ENCODE measurements at regions not wholly inside any gene's neighbourhood (a gene's known extent, or its start where the extent isn't known, plus 50 kb on each side); places are given as distances from the start of the nearest gene placed in this dataset.
"Not testable (repeated sequence)": the region's sequence is repeated elsewhere in the genome, so short reads cannot be mapped to it uniquely, and the experiment has no call there.

DNA sequence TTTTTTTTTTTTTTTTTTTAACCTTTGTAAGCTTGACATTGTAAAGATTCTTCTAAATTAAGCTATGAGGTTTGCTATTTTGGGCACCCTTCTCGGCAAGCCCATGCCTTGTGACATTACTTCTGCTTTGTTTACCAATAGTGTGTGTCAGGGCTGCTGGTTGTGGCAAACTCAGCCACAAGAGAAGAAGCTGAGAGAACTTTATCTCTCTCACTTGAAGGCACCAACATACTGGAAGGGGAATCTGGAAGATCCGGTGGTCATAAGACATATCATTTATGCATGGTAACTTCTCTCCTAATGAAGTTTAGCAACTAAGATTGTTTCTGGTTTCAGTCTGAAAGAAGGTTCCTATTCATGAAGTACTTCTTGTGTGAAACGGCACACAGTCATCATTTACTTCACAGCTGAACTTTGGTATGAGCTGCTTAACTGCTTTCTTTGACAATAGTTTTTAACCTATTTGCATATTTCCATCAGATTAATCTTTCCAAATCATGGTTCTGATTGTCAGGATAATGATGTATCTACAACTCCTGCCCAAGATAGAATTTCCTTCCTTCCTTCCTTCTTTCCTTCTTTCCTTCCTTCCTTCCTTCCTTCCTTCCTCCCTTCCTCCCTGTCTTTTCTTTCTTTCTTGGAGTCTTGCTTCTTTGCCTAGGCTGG is 189.3 kb downstream of the NFKBIZ start:
- no peak for DNase-seq

DNA sequence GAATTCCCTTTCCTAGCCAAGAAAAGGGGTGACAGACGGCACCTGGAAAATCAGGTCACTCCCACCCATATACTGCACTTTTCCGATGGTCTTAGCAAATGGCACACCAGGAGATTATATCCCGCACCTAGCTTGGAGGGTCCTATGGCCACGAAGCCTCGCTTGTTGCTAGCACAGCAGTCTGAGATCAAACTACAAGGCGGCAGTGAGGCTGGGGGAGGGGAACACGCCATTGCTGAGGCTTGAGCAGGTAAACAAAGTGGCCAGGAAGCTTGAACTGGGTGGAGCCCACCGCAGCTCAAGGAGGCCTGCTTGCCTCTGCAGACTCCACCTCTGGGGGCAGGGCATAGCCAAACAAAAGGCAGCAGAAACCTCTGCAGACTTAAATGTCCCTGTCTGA is 190.8 kb downstream of the NFKBIZ start:
- not testable (repeated sequence) for DNase-seq

GRCh38 chr3:102053375-102053989 is 204.2 kb downstream of the NFKBIZ start:
- no peak for DNase-seq

DNA sequence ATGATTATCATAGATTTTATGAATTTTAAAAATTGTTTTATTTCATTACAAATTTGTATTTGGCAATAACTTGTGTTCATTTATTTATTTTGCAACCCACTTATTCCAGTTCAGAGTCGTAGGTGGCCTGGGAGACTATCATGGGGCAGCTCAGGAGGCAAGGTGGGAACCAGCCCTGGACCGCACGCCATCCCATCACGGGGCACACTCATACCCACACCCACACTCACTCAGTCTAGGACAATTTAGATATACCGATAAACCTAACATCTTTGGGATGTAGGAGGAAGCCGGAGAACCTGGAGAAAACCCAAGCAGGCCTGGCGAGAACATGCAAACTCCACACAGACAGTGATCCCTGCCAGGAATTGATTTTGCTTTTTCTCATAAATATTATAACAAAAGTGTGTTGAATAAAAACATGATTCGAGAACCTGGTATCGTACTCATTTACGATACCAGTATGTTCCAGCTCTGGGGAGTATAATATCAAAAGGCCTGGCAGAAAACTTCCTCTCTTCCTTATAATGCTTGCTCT is 205.3 kb downstream of the NFKBIZ start:
- no peak for DNase-seq

GRCh38 chr3:102057781-102058421 is 208.6 kb downstream of the NFKBIZ start:
- peak; percentile 37 for DNase-seq

DNA sequence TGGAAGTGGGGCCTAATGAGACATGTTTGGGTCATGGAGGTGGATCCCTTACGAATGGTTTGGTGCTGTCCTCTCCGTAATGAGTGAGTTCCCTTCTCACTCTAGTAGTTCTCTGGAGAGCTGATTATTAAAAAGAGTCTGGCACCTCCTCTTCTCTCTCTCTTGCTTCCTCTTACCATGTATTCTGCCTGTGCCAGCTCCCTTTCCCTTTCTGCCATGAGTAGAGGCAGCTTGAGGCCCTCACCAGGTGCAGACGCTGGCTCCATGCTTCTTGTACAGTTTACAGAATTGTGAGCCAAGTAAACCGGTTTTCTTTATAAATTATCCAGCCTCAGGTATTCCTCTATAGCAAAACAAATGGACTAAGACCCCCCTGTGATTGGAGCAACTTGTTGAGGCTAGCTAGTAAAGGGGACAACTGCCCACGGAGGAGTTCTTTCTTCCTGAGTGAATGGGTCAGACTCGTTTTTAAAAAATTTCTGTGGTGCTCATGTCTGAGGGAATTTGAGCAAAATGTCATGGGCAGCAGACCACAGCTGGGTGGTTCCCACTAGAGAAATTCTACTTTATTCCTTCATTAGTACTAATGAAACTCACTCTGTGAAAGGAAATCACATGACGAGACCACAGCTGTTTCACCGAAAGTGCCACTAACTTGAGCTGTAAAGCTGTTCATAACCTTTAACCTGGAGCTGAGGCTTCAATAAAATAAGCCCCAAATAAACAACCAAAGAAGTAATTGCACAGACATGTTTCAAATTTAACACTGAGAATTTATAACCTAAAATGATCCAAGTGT is 210.0 kb downstream of the NFKBIZ start:
- no peak for DNase-seq

- DNase-seq: peak; percentile 16
These were observed 211.5 kb downstream of the NFKBIZ start for GRCh38 chr3:102060814-102061213.

DNA sequence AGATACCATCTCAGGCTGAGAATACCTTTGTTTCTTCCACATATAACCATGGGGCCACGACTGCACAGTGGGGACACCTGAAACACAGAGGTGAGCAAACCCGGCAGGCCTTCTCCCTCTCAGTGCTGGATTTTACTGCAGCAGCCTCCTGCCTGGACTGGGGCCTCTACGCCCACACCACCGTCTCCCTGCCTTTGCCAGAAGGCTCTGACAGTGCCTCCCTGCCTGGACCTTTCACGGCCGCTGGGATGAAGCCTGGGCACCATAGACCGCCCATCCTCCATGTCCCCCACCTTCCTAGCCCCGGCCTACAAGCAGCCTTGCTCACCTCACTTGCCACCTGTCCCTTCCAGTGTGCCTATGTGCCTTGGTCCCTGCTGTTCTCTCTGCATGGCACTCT is 214.3 kb downstream of the NFKBIZ start:
- no peak for DNase-seq

- no peak for DNase-seq
These were observed 217.2 kb downstream of the NFKBIZ start for GRCh38 chr3:102066470-102066869.

- no peak for DNase-seq
These were observed 219.0 kb downstream of the NFKBIZ start for GRCh38 chr3:102068327-102068726.

- DNase-seq: no peak
These were observed 219.4 kb downstream of the NFKBIZ start for GRCh38 chr3:102068736-102069135.

DNA sequence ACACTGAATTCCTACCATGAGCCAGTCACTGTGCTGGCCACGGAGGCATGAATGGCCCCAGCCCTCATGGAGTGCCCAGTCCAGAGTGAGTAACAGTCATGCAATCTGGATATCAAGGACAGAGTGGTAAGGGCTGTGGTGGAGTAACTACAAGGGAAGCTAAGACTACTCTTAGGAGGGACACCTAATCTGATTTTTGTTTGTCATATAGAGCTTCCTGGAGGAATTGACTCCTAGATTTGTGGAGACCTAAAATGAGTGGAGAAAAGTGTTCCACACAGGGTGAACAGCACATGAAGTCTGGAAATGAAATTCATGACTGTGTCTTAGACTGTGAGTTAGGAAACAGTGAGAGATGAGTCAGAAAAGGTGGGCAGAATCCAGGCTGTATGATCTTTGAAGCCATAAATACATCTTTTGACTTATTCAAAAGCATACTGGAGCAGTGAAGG is 219.9 kb downstream of the NFKBIZ start:
- DNase-seq: no peak

DNA sequence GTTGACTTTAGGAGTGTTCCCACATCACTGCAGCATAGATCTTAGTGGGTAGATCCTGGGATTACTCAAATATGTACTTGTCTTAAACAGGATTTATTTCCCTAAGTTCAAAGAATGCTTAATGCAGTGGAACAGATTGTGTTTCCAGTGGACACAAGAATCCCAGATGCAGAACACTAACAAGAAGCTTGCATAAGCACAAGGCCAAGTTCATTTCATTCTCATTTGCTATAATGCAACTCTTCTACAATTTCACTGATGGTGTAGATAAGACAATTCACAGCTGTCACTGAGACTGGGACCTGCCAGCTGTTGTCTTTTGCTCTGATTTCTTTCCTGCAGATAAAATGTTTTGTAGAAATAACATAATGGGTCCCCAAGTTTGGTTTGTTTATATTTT is 225.6 kb downstream of the NFKBIZ start:
- no peak for DNase-seq

DNA sequence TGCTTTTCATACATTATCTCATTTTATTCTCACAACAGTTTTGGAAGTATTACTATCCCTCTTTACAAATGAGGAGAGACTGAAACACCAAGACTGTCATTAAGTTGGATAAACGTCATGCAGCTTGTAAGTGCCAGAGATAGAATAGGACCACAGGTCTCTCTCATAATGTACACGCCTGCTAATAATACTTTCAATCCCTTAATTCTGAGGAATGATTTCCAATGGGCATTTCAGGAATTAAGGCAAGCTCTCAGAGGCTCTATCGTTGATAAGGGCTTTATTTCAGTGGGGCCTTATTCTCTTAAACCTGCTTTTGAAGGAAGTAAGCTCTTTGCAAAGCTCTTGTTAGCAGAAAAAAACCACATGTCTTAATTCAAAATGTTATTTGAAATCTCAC is 229.1 kb downstream of the NFKBIZ start:
- DNase-seq: no peak

- no peak for DNase-seq
These were observed 229.8 kb downstream of the NFKBIZ start for GRCh38 chr3:102078854-102079808.

DNA sequence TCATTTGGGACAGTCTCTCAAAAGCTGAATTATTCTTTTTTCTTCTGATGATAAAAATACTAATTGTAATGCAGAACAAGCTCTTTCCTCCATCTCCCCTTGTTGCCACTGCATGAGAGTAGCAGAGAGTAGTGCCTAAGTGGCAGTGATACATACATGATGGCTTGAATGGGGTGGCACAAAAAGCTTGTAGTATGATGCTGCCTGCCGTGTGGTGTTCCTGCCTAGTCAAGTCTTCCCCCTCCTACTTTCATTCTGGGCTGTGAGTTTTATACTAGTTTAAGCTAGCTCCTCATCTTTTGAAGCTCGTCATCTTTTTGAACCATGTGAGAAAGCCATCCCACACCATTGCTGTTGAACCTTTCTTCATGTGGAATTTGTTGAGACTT is 230.5 kb downstream of the NFKBIZ start:
- no peak for DNase-seq

GRCh38 chr3:102081572-102082289 is 232.4 kb downstream of the NFKBIZ start:
- DNase-seq: no peak

DNA sequence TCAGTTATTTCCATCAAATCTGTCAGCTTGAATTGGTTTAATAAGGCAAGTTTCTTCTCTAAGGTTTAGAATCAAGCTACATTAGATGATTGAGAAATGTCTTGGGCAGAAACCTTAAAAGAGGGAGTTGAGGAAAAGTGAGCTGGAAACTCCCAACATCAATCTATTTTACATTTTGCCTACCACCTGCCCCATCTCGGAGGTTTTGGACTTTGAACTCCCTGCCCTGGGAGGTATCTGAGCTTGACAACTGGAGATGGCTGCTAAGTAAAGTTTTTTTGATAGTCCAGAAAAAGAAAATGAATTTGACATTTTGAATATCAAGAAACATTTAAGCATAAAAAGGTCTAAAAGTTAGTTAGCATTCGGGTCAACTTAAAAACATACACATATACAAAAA is 234.2 kb downstream of the NFKBIZ start:
- no peak for DNase-seq

DNA sequence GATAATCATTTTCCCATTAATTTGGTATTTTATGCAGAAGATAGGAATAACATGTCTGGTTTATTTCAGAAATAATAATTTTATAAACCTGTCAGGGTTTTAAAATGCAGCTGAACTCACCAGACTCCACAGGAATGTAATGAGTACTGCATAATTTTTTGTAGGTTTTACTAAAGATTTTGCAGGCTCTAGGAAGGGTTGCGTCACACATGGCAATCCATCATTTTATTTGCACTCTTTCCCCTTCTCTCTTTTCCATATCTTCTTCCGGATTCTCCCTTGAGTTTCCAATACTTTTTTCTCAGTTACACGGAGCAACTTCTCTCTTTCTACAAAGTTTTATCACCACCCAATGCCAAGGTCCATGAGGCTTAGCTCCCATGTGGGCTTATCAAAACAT is 234.7 kb downstream of the NFKBIZ start:
- no peak for DNase-seq

GRCh38 chr3:102084704-102085103 is 235.4 kb downstream of the NFKBIZ start:
- peak; percentile 48 for DNase-seq

DNA sequence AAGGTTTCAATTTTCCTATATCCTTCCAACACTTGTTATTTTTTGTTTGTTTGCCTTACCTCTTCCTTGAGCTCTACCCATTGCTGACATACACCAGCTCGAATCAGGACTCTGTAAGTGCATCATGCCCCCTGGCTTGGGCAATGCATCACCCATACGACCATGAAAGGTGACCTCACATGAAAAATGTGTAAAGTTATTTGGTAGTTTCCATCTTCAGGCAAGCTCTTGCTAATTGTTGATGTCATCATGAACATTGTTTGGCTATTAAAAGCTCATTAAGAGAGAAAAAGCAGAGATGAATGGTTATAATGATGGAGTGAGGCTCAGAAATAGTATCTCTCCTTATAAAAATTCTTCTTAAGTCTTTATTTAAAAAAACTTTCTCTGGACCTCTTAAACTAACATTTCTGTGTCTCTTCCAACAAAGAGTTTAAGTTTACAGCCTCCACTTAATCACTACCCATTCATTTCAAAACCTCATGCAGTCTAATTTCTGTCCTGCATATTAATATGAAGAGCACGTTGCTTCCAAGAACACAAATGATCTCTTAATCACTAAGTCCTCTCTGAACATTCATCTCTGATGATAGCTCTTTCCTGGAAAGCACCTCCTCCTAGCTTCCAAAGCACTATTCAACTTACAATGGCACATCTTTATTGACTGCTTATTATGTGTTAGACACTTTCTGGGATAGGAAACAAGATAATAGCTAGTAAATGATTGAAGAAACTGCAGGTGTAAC is 236.3 kb downstream of the NFKBIZ start:
- DNase-seq: peak; percentile 82
